ENCODE measurements at regions not wholly inside any gene's neighbourhood (a gene's known extent, or its start where the extent isn't known, plus 50 kb on each side); places are given as distances from the start of the nearest gene placed in this dataset.

GRCh38 chr5:96093890-96094381, 132.3 kb upstream of the ELL2 start:
- Histone ChIP-seq H3K9ac (replicated peaks in 1 of 4; ENCODE audit: extremely low read depth in 1 of 4, low read depth in 3 of 4, low read length in 3 of 4) (no peak overlapping the region), H2BK15ac (ENCODE audit: low read length) (no peak overlapping the region), H3K4me3 (ENCODE audit: extremely low read depth in 1 of 4, insufficient read depth in 2 of 4, low read depth in 3 of 4, low read length in 4 of 4) (no peak overlapping the region), H3K79me1 (ENCODE audit: low read depth, low read length) (no peaks in the 10 kb centered on the region), H4K20me1 (replicated peaks in 1 of 2; ENCODE audit: control insufficient read depth in 1 of 2, insufficient read depth in 2 of 2, low read length in 2 of 2) (no peaks in the 10 kb centered on the region), H3K23me2 (ENCODE audit: low read depth, low read length) (no peaks in the 10 kb centered on the region), H3K36me3 (ENCODE audit: control insufficient read depth in 2 of 4, insufficient read depth in 4 of 4, low read length in 3 of 4) (no peaks in the 10 kb centered on the region), H2AK5ac (ENCODE audit: low read depth, low read length) (no peak overlapping the region), H2BK20ac (ENCODE audit: low read length) (no peak overlapping the region), H3K27me3 (replicated peaks in 1 of 4; ENCODE audit: control insufficient read depth in 3 of 4, extremely low read depth in 1 of 4, insufficient read depth in 3 of 4, low read length in 3 of 4) (peaks cover 0 to 1% (median 0%) of the 10 kb centered on the region in 4 experiments; a peak in 1 of 7 replicates), H3K56ac (replicated peaks; ENCODE audit: insufficient read length, low read depth, low read length) (no peak overlapping the region), H3K4me1 (replicated peaks in 1 of 4; ENCODE audit: control insufficient read depth in 3 of 4, insufficient read depth in 4 of 4, low read length in 3 of 4) (peaks cover 0 to 2% (median 0%) of the 10 kb centered on the region in 4 experiments; a peak in 1 of 7 replicates), H3K27ac (ENCODE audit: low read depth, low read length) (no peak overlapping the region), H2AFZ (ENCODE audit: low read length) (no peak overlapping the region; the same call in 1 of the 2 replicates), H4K5ac (ENCODE audit: insufficient read length, low read depth, low read length) (no peak overlapping the region), H2BK5ac (ENCODE audit: low read depth, low read length) (no peak overlapping the region), H3K79me2 (ENCODE audit: control insufficient read depth in 1 of 2, insufficient read depth in 2 of 2, low read length in 2 of 2) (no peaks in the 10 kb centered on the region), H3K4ac (replicated peaks; ENCODE audit: insufficient read length, low read depth, low read length) (no peak overlapping the region), H3K14ac (ENCODE audit: insufficient read length) (no peak overlapping the region), H3K4me2 (ENCODE audit: insufficient read depth in 1 of 2, low read depth in 2 of 2, low read length in 2 of 2) (no peak overlapping the region), H3K23ac (ENCODE audit: insufficient read length) (no peak overlapping the region), H4K8ac (ENCODE audit: extremely low read depth, insufficient read depth, low read length) (no peak overlapping the region), H4K91ac (replicated peaks; ENCODE audit: insufficient read length, low read length) (no peak overlapping the region), H3K9me3 (ENCODE audit: insufficient read depth in 2 of 2, low read depth in 1 of 2, low read length in 1 of 2) (no peaks in the 10 kb centered on the region), H2BK12ac (ENCODE audit: low read depth, low read length) (no peak overlapping the region), H3K18ac (ENCODE audit: extremely low read depth, low read length) (no peak overlapping the region), H2BK120ac (replicated peaks; ENCODE audit: low read depth, low read length) (no peak overlapping the region)
- POLR2A ChIA-PET (ENCODE audit: partially characterized antibody): no interaction called here
- CTCF ChIA-PET (ENCODE audit: partially characterized antibody): no interaction called here
- WGBS, 2 experiments (ENCODE audit: extremely low coverage in 1 of 2, insufficient coverage in 1 of 2, insufficient read length in 1 of 2, insufficient replicate concordance in 2 of 2, low coverage in 1 of 2, low lambda C conversion rate in 2 of 2, missing lambda C conversion rate in 1 of 2): 73% methylated on average over 1 of the region's 1 CpG; no CpG with 5 or more reads in 1 of the 2 experiments
- FAIRE-seq: no peak
- no peak for DNase-seq (ENCODE audit: low read depth in 1 of 2, low spot score in 2 of 2)
- no peak for TF ChIP-seq MAFK (IDR thresholded peaks at IDR 0.05; ENCODE audit: low read depth, low read length)
- no peak for TF ChIP-seq EZH2 (IDR thresholded peaks at IDR 0.05; ENCODE audit: low read depth, low read length, severe bottlenecking)
- TF ChIP-seq USF2 (IDR thresholded peaks at IDR 0.05; ENCODE audit: low read length): no peak
- no peak for TF ChIP-seq CBX5 (IDR thresholded peaks at IDR 0.05; ENCODE audit: low read depth, low read length)

Data from H1 (cell line).